NB4 (cell line): ENCODE measurements at regions not wholly inside any gene's neighbourhood (a gene's known extent, or its start where the extent isn't known, plus 50 kb on each side); places are given as distances from the start of the nearest gene placed in this dataset.

Source experiments
- POLR2A ChIP-seq: IDR thresholded peaks from 2 replicates; pipeline ENCODE4 v1.6.1; 2011; ENCODE audit warnings: mild to moderate bottlenecking; ENCODE audit not compliant: insufficient read length; ENCODE audit errors: extremely low read depth
- TF ChIP-seq, protein P1 (sequence below): IDR thresholded peaks from one replicate; pipeline ENCODE4 v1.5.1; 2012; ENCODE audit warnings: low read depth, low read length

DNA sequence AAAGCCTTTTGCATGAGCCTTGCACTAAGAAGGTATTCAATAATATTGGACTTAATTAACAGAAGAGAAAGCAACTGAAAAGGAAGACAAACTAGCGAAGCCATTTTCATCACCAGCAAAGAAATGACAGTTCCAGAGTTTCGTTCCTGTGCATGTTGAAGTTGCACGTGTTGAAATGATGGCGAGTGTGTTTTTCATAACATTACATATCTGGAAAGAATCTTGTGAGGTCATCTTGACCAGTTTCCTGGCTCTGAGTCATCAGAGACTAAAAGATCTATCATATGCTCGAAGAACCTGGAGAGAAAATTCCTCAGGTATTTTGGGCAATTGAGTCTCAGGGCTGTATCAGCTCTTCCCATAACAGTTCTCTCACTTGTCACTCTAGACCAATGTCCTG, 106.2 kb upstream of the MAML3 start:
- TF ChIP-seq, protein P1, sequence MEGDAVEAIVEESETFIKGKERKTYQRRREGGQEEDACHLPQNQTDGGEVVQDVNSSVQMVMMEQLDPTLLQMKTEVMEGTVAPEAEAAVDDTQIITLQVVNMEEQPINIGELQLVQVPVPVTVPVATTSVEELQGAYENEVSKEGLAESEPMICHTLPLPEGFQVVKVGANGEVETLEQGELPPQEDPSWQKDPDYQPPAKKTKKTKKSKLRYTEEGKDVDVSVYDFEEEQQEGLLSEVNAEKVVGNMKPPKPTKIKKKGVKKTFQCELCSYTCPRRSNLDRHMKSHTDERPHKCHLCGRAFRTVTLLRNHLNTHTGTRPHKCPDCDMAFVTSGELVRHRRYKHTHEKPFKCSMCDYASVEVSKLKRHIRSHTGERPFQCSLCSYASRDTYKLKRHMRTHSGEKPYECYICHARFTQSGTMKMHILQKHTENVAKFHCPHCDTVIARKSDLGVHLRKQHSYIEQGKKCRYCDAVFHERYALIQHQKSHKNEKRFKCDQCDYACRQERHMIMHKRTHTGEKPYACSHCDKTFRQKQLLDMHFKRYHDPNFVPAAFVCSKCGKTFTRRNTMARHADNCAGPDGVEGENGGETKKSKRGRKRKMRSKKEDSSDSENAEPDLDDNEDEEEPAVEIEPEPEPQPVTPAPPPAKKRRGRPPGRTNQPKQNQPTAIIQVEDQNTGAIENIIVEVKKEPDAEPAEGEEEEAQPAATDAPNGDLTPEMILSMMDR, result no peak
- no peak for TF ChIP-seq POLR2A
